ENCODE measurements at regions not wholly inside any gene's neighbourhood (a gene's known extent, or its start where the extent isn't known, plus 50 kb on each side); places are given as distances from the start of the nearest gene placed in this dataset.

GRCh38 chr2:129585760-129586159 lies 393.7 kb upstream of the RAB6C start:
- Mint-ChIP-seq H3K9me3 (ENCODE audit: unreplicated experiment) (peaks cover 1% of the 10 kb centered on the region), H3K4me1 (ENCODE audit: low read depth, unreplicated experiment) (peaks cover 5% of the 10 kb centered on the region), H3K27me3 (ENCODE audit: unreplicated experiment) (no peaks in the 10 kb centered on the region), H3K36me3 (ENCODE audit: unreplicated experiment) (no peaks in the 10 kb centered on the region), H3K27ac (ENCODE audit: unreplicated experiment) (no peak overlapping the region), H3K4me3 (ENCODE audit: unreplicated experiment) (no peak overlapping the region)
- no peak for TF ChIP-seq CTCF (IDR thresholded peaks at IDR 0.05; ENCODE audit: partially characterized antibody, unreplicated experiment)
- DNase-seq = no peak

- DNase-seq = no peak
These were observed 391.9 kb upstream of the RAB6C start for GRCh38 chr2:129587426-129588064.

GRCh38 chr2:129604560-129604959 lies 374.9 kb upstream of the RAB6C start:
- DNase-seq = no peak
- Mint-ChIP-seq H3K36me3 (ENCODE audit: unreplicated experiment) (peaks cover 12% of the 10 kb centered on the region), H3K27ac (ENCODE audit: unreplicated experiment) (no peak overlapping the region), H3K27me3 (ENCODE audit: unreplicated experiment) (peaks cover 2% of the 10 kb centered on the region), H3K9me3 (ENCODE audit: unreplicated experiment) (peaks cover 3% of the 10 kb centered on the region), H3K4me3 (ENCODE audit: unreplicated experiment) (no peak overlapping the region), H3K4me1 (ENCODE audit: low read depth, unreplicated experiment) (peaks cover 16% of the 10 kb centered on the region)
- TF ChIP-seq CTCF (IDR thresholded peaks at IDR 0.05; ENCODE audit: partially characterized antibody, unreplicated experiment) = no peak

More at GRCh38 chr2:129587426-129588064, 391.9 kb upstream of the RAB6C start:
- TF ChIP-seq CTCF (IDR thresholded peaks at IDR 0.05; ENCODE audit: partially characterized antibody, unreplicated experiment) = no peak
- Mint-ChIP-seq H3K9me3 (ENCODE audit: unreplicated experiment) (no peaks in the 10 kb centered on the region), H3K4me3 (ENCODE audit: unreplicated experiment) (no peak overlapping the region), H3K36me3 (ENCODE audit: unreplicated experiment) (no peaks in the 10 kb centered on the region), H3K4me1 (ENCODE audit: low read depth, unreplicated experiment) (peaks cover 5% of the 10 kb centered on the region), H3K27me3 (ENCODE audit: unreplicated experiment) (no peaks in the 10 kb centered on the region), H3K27ac (ENCODE audit: unreplicated experiment) (no peak overlapping the region)

GRCh38 chr2:129605646-129606045 lies 373.8 kb upstream of the RAB6C start:
- Mint-ChIP-seq H3K4me1 (ENCODE audit: low read depth, unreplicated experiment) (peaks cover 19% of the 10 kb centered on the region), H3K36me3 (ENCODE audit: unreplicated experiment) (peaks cover 9% of the 10 kb centered on the region), H3K27ac (ENCODE audit: unreplicated experiment) (no peak overlapping the region), H3K9me3 (ENCODE audit: unreplicated experiment) (peaks cover 6% of the 10 kb centered on the region), H3K27me3 (ENCODE audit: unreplicated experiment) (peaks cover 5% of the 10 kb centered on the region), H3K4me3 (ENCODE audit: unreplicated experiment) (no peak overlapping the region)
- no peak for TF ChIP-seq CTCF (IDR thresholded peaks at IDR 0.05; ENCODE audit: partially characterized antibody, unreplicated experiment)
- no peak for DNase-seq

- peaks cover 13% of the 10 kb centered on the region for H3K27me3 Mint-ChIP-seq (ENCODE audit: unreplicated experiment)
- no peak overlapping the region for H3K4me3 Mint-ChIP-seq (ENCODE audit: unreplicated experiment)
- H3K27ac Mint-ChIP-seq (ENCODE audit: unreplicated experiment) = no peak overlapping the region
- H3K36me3 Mint-ChIP-seq (ENCODE audit: unreplicated experiment) = peaks cover 9% of the 10 kb centered on the region
- DNase-seq = no peak
- peaks cover 14% of the 10 kb centered on the region for H3K9me3 Mint-ChIP-seq (ENCODE audit: unreplicated experiment)
- no peak for TF ChIP-seq CTCF (IDR thresholded peaks at IDR 0.05; ENCODE audit: partially characterized antibody, unreplicated experiment)
- peaks cover 29% of the 10 kb centered on the region for H3K4me1 Mint-ChIP-seq (ENCODE audit: low read depth, unreplicated experiment)
These were observed 372.8 kb upstream of the RAB6C start for GRCh38 chr2:129606496-129607270.

Data from glutamatergic neuron (in vitro differentiated cells).